ENCODE measurements at regions not wholly inside any gene's neighbourhood (a gene's known extent, or its start where the extent isn't known, plus 50 kb on each side); places are given as distances from the start of the nearest gene placed in this dataset.

- Histone ChIP-seq H3K36me3 (ENCODE audit: insufficient read depth, low read length) (no peaks in the 10 kb centered on the region), H3K27ac (ENCODE audit: low read depth, low read length) (no peak overlapping the region), H3K27me3 (ENCODE audit: insufficient read depth, low read length) (no peaks in the 10 kb centered on the region), H3K4me3 (ENCODE audit: low read length) (no peak overlapping the region), H3K4me1 (ENCODE audit: insufficient read depth, low read length) (peaks cover 20% of the 10 kb centered on the region), H3K9ac (ENCODE audit: low read depth, low read length) (no peak overlapping the region), H3K9me3 (ENCODE audit: insufficient read depth, low read depth, low read length) (no peaks in the 10 kb centered on the region)
These were observed 116.8 kb upstream of the SASH1 start for GRCh38 chr6:148225871-148226270.

- WGBS = 87% methylated on average over 6 of the region's 6 CpGs
- Histone ChIP-seq H3K4me1 (ENCODE audit: insufficient read depth, low read length) (peaks cover 17% of the 10 kb centered on the region), H3K4me3 (ENCODE audit: low read length) (no peak overlapping the region), H3K27me3 (ENCODE audit: insufficient read depth, low read length) (no peaks in the 10 kb centered on the region), H3K36me3 (ENCODE audit: insufficient read depth, low read length) (no peaks in the 10 kb centered on the region), H3K9ac (ENCODE audit: low read depth, low read length) (no peak overlapping the region), H3K9me3 (ENCODE audit: insufficient read depth, low read depth, low read length) (no peaks in the 10 kb centered on the region), H3K27ac (ENCODE audit: low read depth, low read length) (no peak overlapping the region)
These were observed 116.4 kb upstream of the SASH1 start for GRCh38 chr6:148226284-148226683.

- no peaks in the 10 kb centered on the region for H3K27me3 ChIP-seq (ENCODE audit: insufficient read depth, low read length)
These were observed 111.1 kb upstream of the SASH1 start for GRCh38 chr6:148231572-148231971.

GRCh38 chr6:148235446-148235845 lies 107.2 kb upstream of the SASH1 start:
- Histone ChIP-seq H3K27me3 (ENCODE audit: insufficient read depth, low read length) (no peaks in the 10 kb centered on the region), H3K9me3 (ENCODE audit: insufficient read depth, low read depth, low read length) (no peaks in the 10 kb centered on the region), H3K4me3 (ENCODE audit: low read length) (no peak overlapping the region), H3K36me3 (ENCODE audit: insufficient read depth, low read length) (no peaks in the 10 kb centered on the region), H3K27ac (ENCODE audit: low read depth, low read length) (no peak overlapping the region), H3K9ac (ENCODE audit: low read depth, low read length) (no peak overlapping the region), H3K4me1 (ENCODE audit: insufficient read depth, low read length) (peaks cover 2% of the 10 kb centered on the region; the same call in 1 of the 2 replicates)
- 84% methylated on average over 2 of the region's 3 CpGs for WGBS

More at GRCh38 chr6:148231572-148231971, 111.1 kb upstream of the SASH1 start:
- no peaks in the 10 kb centered on the region for H3K36me3 ChIP-seq (ENCODE audit: insufficient read depth, low read length)
- H3K4me3 ChIP-seq (ENCODE audit: low read length) = no peak overlapping the region
- WGBS = 96% methylated on average over 3 of the region's 4 CpGs
- H3K9me3 ChIP-seq (ENCODE audit: insufficient read depth, low read depth, low read length) = no peaks in the 10 kb centered on the region
- no peaks in the 10 kb centered on the region for H3K4me1 ChIP-seq (ENCODE audit: insufficient read depth, low read length)
- no peak overlapping the region for H3K27ac ChIP-seq (ENCODE audit: low read depth, low read length)
- no peak overlapping the region for H3K9ac ChIP-seq (ENCODE audit: low read depth, low read length)

- Histone ChIP-seq H3K36me3 (ENCODE audit: insufficient read depth, low read length) (no peaks in the 10 kb centered on the region), H3K27ac (ENCODE audit: low read depth, low read length) (no peak overlapping the region), H3K9me3 (ENCODE audit: insufficient read depth, low read depth, low read length) (no peaks in the 10 kb centered on the region), H3K4me1 (ENCODE audit: insufficient read depth, low read length) (peaks cover 11% of the 10 kb centered on the region), H3K9ac (ENCODE audit: low read depth, low read length) (no peak overlapping the region), H3K4me3 (ENCODE audit: low read length) (no peak overlapping the region), H3K27me3 (ENCODE audit: insufficient read depth, low read length) (no peaks in the 10 kb centered on the region)
- WGBS = 91% methylated on average over 7 of the region's 7 CpGs
These were observed 103.9 kb upstream of the SASH1 start for GRCh38 chr6:148238713-148239112.

GRCh38 chr6:148239215-148239614 lies 103.4 kb upstream of the SASH1 start:
- Histone ChIP-seq H3K36me3 (ENCODE audit: insufficient read depth, low read length) (no peaks in the 10 kb centered on the region), H3K27ac (ENCODE audit: low read depth, low read length) (no peak overlapping the region), H3K9me3 (ENCODE audit: insufficient read depth, low read depth, low read length) (no peaks in the 10 kb centered on the region), H3K4me3 (ENCODE audit: low read length) (no peak overlapping the region), H3K27me3 (ENCODE audit: insufficient read depth, low read length) (no peaks in the 10 kb centered on the region), H3K4me1 (ENCODE audit: insufficient read depth, low read length) (peaks cover 11% of the 10 kb centered on the region), H3K9ac (ENCODE audit: low read depth, low read length) (no peak overlapping the region)
- WGBS = 80% methylated on average over 5 of the region's 5 CpGs

GRCh38 chr6:148239801-148240460 lies 102.7 kb upstream of the SASH1 start:
- no peak overlapping the region for H3K4me3 ChIP-seq (ENCODE audit: low read length)
- WGBS = 94% methylated on average over 5 of the region's 6 CpGs
- no peaks in the 10 kb centered on the region for H3K9me3 ChIP-seq (ENCODE audit: insufficient read depth, low read depth, low read length)
- no peak overlapping the region for H3K27ac ChIP-seq (ENCODE audit: low read depth, low read length)
- no peak overlapping the region for H3K9ac ChIP-seq (ENCODE audit: low read depth, low read length)
- peaks cover 11% of the 10 kb centered on the region for H3K4me1 ChIP-seq (ENCODE audit: insufficient read depth, low read length)
- no peaks in the 10 kb centered on the region for H3K36me3 ChIP-seq (ENCODE audit: insufficient read depth, low read length)
- H3K27me3 ChIP-seq (ENCODE audit: insufficient read depth, low read length) = no peaks in the 10 kb centered on the region

- Histone ChIP-seq H3K27ac (ENCODE audit: low read depth, low read length) (no peak overlapping the region), H3K9me3 (ENCODE audit: insufficient read depth, low read depth, low read length) (no peaks in the 10 kb centered on the region), H3K4me1 (ENCODE audit: insufficient read depth, low read length) (peaks cover 11% of the 10 kb centered on the region), H3K9ac (ENCODE audit: low read depth, low read length) (no peak overlapping the region), H3K36me3 (ENCODE audit: insufficient read depth, low read length) (no peaks in the 10 kb centered on the region), H3K27me3 (ENCODE audit: insufficient read depth, low read length) (no peaks in the 10 kb centered on the region), H3K4me3 (ENCODE audit: low read length) (no peak overlapping the region)
- 67% methylated on average over 6 of the region's 6 CpGs for WGBS
These were observed 102.2 kb upstream of the SASH1 start for GRCh38 chr6:148240461-148240840.

- H3K4me3 ChIP-seq (ENCODE audit: low read length) = no peak overlapping the region
- H3K4me1 ChIP-seq (ENCODE audit: insufficient read depth, low read length) = peaks cover 11% of the 10 kb centered on the region
- H3K27me3 ChIP-seq (ENCODE audit: insufficient read depth, low read length) = no peaks in the 10 kb centered on the region
- WGBS = 96% methylated on average over 3 of the region's 3 CpGs
- no peak overlapping the region for H3K27ac ChIP-seq (ENCODE audit: low read depth, low read length)
- H3K9me3 ChIP-seq (ENCODE audit: insufficient read depth, low read depth, low read length) = no peaks in the 10 kb centered on the region
- H3K9ac ChIP-seq (ENCODE audit: low read depth, low read length) = no peak overlapping the region
- no peaks in the 10 kb centered on the region for H3K36me3 ChIP-seq (ENCODE audit: insufficient read depth, low read length)
These were observed 101.7 kb upstream of the SASH1 start for GRCh38 chr6:148240861-148241477.

- Histone ChIP-seq H3K27ac (ENCODE audit: low read depth, low read length) (no peak overlapping the region), H3K36me3 (ENCODE audit: insufficient read depth, low read length) (no peaks in the 10 kb centered on the region), H3K9me3 (ENCODE audit: insufficient read depth, low read depth, low read length) (no peaks in the 10 kb centered on the region), H3K4me1 (ENCODE audit: insufficient read depth, low read length) (peaks cover 11% of the 10 kb centered on the region), H3K9ac (ENCODE audit: low read depth, low read length) (no peak overlapping the region), H3K27me3 (ENCODE audit: insufficient read depth, low read length) (no peaks in the 10 kb centered on the region), H3K4me3 (ENCODE audit: low read length) (no peak overlapping the region)
- 85% methylated on average over 4 of the region's 4 CpGs for WGBS
These were observed 100.5 kb upstream of the SASH1 start for GRCh38 chr6:148242180-148242579.

- no peaks in the 10 kb centered on the region for H3K9me3 ChIP-seq (ENCODE audit: insufficient read depth, low read depth, low read length)
- WGBS = 78% methylated on average over 10 of the region's 10 CpGs
- no peaks in the 10 kb centered on the region for H3K27me3 ChIP-seq (ENCODE audit: insufficient read depth, low read length)
- H3K36me3 ChIP-seq (ENCODE audit: insufficient read depth, low read length) = no peaks in the 10 kb centered on the region
- H3K9ac ChIP-seq (ENCODE audit: low read depth, low read length) = no peak overlapping the region
- peaks cover 11% of the 10 kb centered on the region for H3K4me1 ChIP-seq (ENCODE audit: insufficient read depth, low read length)
- H3K27ac ChIP-seq (ENCODE audit: low read depth, low read length) = no peak overlapping the region
- H3K4me3 ChIP-seq (ENCODE audit: low read length) = no peak overlapping the region
These were observed 98.3 kb upstream of the SASH1 start for GRCh38 chr6:148244217-148244935.

Measured in HUES64 (cell line).